ENCODE measurements at regions not wholly inside any gene's neighbourhood (a gene's known extent, or its start where the extent isn't known, plus 50 kb on each side); places are given as distances from the start of the nearest gene placed in this dataset.

DNA sequence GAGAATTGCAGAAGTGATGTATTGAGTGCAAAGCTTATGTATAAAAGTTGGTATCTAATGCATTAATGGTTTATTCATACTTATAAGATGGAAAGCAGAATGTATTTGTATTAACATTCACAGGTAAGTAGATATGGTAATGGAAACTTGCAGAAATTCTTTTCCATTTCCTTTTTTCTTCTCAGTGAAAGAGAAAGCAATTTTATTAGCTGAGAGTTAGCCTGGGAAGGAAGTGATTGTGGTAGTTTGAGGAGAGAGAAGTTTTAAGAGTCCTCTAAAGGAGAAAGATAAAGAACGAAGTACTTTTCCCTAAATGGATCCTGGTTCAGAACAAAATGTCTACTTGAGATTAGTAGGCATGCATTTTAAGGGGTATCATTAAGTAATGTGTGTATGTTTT is 60.1 kb upstream of the OSTN start:
- no peak for TF ChIP-seq EZH2 (optimal IDR thresholded peaks at IDR 0.05; ENCODE audit: low read depth, low read length)
- TF ChIP-seq, protein P1, sequence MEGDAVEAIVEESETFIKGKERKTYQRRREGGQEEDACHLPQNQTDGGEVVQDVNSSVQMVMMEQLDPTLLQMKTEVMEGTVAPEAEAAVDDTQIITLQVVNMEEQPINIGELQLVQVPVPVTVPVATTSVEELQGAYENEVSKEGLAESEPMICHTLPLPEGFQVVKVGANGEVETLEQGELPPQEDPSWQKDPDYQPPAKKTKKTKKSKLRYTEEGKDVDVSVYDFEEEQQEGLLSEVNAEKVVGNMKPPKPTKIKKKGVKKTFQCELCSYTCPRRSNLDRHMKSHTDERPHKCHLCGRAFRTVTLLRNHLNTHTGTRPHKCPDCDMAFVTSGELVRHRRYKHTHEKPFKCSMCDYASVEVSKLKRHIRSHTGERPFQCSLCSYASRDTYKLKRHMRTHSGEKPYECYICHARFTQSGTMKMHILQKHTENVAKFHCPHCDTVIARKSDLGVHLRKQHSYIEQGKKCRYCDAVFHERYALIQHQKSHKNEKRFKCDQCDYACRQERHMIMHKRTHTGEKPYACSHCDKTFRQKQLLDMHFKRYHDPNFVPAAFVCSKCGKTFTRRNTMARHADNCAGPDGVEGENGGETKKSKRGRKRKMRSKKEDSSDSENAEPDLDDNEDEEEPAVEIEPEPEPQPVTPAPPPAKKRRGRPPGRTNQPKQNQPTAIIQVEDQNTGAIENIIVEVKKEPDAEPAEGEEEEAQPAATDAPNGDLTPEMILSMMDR (IDR thresholded peaks at IDR 0.05; ENCODE audit: low read length), result no peak
- TF ChIP-seq EZH2phosphoT487 (IDR thresholded peaks at IDR 0.05; ENCODE audit: low read length), result no peak
